Hypothalamus (tissue), 51 donors: ENCODE measurements at regions not wholly inside any gene's neighbourhood (a gene's known extent, or its start where the extent isn't known, plus 50 kb on each side); places are given as distances from the start of the nearest gene placed in this dataset.

Experiments used
- DNase-seq, 51 donors: peaks; one replicate each; lab custom pipeline; 2025; lab: John Stamatoyannopoulos, UW

- DNase-seq, result no peak
Observed at GRCh38 chr3:70583682-70584081, 271.2 kb upstream of the MDFIC2 start.

GRCh38 chr3:70582803-70583202 lies 270.4 kb upstream of the MDFIC2 start:
- no peak for DNase-seq

DNA sequence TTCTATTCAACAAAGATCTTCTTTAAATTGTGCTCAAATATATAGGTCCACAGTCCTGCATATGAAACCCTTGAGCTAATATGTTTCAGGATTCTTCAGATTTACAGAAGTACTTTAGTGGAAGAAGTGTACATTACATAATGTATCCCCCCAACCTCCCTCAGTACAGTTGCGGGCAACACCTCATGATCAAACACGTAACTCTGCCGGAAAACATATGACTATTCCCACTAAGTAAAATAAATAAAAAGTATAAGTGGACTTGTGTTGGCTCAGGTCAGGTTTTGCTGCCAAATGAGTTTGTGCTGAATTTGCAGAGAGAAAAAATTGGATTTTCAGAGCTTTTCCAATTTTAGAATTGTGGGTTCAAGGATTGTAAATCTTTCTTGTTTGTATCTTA lies 267.6 kb upstream of the MDFIC2 start:
- no peak for DNase-seq

GRCh38 chr3:70571696-70572095 lies 259.3 kb upstream of the MDFIC2 start:
- no peak for DNase-seq

GRCh38 chr3:70570584-70570983 lies 258.1 kb upstream of the MDFIC2 start:
- no peak for DNase-seq

DNA sequence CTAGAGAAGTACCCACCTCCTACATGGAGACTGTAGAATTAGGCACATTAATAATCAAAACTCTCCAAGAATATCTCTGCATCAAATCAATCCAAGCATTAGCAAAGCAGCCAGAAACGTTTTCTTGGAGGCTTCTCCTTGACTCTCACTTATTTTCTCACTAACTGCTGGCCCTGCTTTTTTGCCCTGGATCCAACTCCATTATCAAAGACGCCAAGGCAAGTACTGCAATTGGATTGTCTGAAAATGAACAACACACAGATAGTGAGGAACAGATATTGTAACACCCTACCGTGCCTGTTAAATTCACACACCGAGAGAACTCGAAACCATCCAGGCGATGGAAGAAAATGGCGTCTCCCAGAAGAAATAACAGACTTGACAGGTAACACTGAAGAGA lies 256.2 kb upstream of the MDFIC2 start:
- no peak for DNase-seq

GRCh38 chr3:70565861-70566260 lies 253.4 kb upstream of the MDFIC2 start:
- DNase-seq, result no peak

GRCh38 chr3:70564552-70564951 lies 252.1 kb upstream of the MDFIC2 start:
- DNase-seq, result no peak

GRCh38 chr3:70561796-70562195 lies 249.4 kb upstream of the MDFIC2 start:
- DNase-seq, result no peak

GRCh38 chr3:70558956-70559355 lies 246.5 kb upstream of the MDFIC2 start:
- DNase-seq, result no peak

- DNase-seq, result no peak
Observed at GRCh38 chr3:70557976-70558375, 245.5 kb upstream of the MDFIC2 start.

GRCh38 chr3:70556056-70556455 lies 243.6 kb upstream of the MDFIC2 start:
- no peak for DNase-seq

GRCh38 chr3:70554170-70554569 lies 241.7 kb upstream of the MDFIC2 start:
- no peak for DNase-seq

GRCh38 chr3:70550723-70551319 lies 238.4 kb upstream of the MDFIC2 start:
- DNase-seq, result peak in 29 of 51 donors; percentile 1 to 53 (median 6)

DNA sequence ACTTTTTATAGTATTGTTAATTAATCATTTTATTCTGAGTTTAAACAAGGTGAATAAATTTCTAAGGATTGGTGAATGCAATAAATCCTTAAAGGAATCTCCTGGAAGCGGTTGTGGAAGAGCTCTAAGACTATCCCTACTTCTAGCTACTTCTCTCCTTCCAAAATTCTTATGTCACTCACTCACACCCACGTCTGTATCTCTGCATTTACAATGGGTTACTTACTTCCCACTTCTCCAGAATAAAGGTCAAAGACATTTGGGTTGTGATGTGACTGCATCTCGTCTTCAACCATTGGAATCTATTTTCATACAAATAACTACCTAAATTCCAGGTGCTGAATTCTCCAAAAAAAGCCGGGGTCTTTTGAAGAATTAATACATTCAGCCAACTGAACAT lies 234.2 kb upstream of the MDFIC2 start:
- no peak for DNase-seq

DNA sequence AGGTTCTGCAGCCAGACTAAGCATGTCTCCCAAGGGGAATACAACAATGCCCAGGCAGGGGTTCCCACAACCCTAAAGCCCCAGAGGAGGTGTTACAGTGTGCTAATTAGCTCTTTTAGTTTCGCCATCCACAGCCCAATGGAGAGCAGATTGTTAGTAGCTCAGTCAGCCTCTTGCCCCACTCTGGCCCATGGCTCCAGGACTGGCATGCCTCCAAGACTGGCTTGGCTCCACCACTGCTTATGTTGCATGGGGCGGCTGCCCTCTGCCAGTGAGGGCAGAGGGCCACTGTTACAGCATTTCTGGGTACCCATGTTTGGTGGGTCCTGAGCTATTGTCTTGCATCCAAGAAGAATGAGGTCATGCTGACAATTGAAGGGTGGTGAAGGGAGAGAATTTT lies 231.1 kb upstream of the MDFIC2 start:
- peak in 1 of 51 donors; percentile 0 for DNase-seq

DNA sequence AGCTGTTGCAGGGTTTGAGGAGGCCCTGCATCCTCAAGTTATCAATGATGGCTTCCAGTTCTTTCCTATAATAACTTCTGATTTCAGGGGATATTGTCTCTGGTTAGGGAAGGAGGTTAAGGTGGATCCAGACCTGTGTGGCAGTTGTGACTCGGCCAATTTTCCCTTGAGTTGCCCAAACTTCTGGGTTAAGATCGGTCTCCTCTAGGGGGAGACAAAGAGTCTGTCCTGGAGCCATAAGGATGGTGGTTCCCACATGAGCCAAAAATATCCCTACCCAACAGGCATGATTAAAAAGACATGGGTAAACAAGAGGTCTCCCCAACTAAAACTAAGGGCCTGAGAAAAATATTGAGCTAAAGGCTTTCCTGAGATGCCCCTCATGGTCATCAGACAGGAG lies 227.5 kb upstream of the MDFIC2 start:
- DNase-seq, result no peak

GRCh38 chr3:70532806-70533205 lies 220.4 kb upstream of the MDFIC2 start:
- no peak for DNase-seq

- no peak for DNase-seq
Observed at GRCh38 chr3:70531838-70532489, 219.5 kb upstream of the MDFIC2 start.

DNA sequence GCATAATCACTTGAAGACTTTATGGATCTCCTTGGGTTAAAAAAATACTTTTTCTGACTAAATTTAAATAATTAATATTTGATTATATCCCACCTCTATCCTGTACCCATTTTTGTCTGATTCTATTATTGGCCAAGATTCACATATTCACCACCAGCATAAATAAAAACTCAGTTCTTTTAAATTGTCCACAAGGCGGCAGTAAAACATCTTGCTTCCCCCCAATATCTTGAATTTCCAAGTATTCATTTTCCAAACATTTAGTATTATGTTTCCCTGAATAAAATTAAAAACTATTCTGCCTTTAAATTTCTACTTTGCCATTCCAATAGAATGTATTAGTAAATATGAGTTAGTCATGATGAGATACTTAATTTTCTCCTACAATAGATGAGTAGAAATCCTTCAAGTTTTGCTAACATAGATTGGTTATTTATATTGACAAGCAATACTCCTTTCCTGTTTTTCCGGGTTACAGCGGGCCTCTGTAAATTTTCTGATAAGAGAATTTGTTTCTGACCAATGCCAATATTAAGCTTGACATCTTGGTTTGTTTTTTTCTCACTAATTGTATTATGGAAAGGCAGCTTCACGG lies 218.7 kb upstream of the MDFIC2 start:
- DNase-seq, result peak in 1 of 51 donors; percentile 19

DNA sequence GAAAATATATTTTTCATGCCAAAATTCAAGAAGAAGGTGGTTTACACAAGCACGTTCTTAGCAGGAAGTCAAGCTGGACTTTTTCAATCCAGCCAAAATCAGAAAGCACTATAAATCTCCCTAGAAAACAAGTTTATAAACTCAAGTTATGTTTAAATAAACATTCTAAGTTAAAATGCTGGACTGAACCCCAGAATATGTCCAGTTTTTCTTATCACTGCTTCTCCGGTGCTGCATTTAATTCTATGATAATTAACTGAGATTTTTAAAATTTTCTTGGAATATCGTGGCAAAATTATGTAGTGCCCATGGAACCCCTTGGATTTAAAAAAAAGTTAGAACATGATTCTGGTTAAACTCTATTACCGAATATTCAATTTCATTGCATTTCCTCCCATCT lies 218.2 kb upstream of the MDFIC2 start:
- no peak for DNase-seq

- DNase-seq, result no peak
Observed at GRCh38 chr3:70527026-70527425, 214.6 kb upstream of the MDFIC2 start.
